ENCODE measurements at regions not wholly inside any gene's neighbourhood (a gene's known extent, or its start where the extent isn't known, plus 50 kb on each side); places are given as distances from the start of the nearest gene placed in this dataset.

DNA sequence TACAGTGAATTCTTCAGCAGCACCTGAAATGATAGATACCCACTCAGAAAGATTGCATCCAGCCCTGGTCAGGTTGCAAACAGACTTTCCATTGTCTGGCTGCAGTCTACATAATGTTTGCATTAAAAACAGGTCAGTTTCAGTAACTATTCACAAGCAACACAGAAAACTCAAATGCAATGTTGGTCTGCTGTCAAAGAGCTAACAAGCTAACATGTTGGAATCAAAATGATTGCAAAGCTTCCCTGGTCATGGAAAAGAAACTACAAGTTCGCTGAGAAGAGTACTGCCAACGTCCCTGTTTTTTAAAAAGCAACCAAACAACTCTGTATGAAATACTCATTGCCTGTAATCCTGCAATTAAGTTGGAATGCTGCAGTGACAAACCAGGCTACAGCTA is 374.7 kb downstream of the ADAMTS20 start:
- Histone ChIP-seq H3K4me3 (ENCODE audit: low read depth in 1 of 2, low read length in 2 of 2) (no peak overlapping the region), H3K9me3 (ENCODE audit: low read length) (no peaks in the 10 kb centered on the region), H3K36me3 (ENCODE audit: insufficient read depth, low read length) (no peaks in the 10 kb centered on the region), H3K4me1 (ENCODE audit: insufficient read depth, low read length) (no peaks in the 10 kb centered on the region), H3K27me3 (ENCODE audit: control insufficient read depth in 1 of 2, insufficient read depth in 2 of 2, low read length in 2 of 2) (no peaks in the 10 kb centered on the region), H3K27ac (ENCODE audit: low read depth, low read length) (no peak overlapping the region), H3K9ac (ENCODE audit: low read length) (no peak overlapping the region)

GRCh38 chr12:43169115-43169681 is 382.8 kb downstream of the ADAMTS20 start:
- Histone ChIP-seq H3K27ac (ENCODE audit: low read depth, low read length) (no peak overlapping the region), H3K9ac (ENCODE audit: low read length) (no peak overlapping the region), H3K4me3 (ENCODE audit: low read depth in 1 of 2, low read length in 2 of 2) (no peak overlapping the region), H3K27me3 (ENCODE audit: control insufficient read depth in 1 of 2, insufficient read depth in 2 of 2, low read length in 2 of 2) (no peaks in the 10 kb centered on the region), H3K9me3 (ENCODE audit: low read length) (no peaks in the 10 kb centered on the region), H3K4me1 (ENCODE audit: insufficient read depth, low read length) (no peaks in the 10 kb centered on the region), H3K36me3 (ENCODE audit: insufficient read depth, low read length) (no peaks in the 10 kb centered on the region)

DNA sequence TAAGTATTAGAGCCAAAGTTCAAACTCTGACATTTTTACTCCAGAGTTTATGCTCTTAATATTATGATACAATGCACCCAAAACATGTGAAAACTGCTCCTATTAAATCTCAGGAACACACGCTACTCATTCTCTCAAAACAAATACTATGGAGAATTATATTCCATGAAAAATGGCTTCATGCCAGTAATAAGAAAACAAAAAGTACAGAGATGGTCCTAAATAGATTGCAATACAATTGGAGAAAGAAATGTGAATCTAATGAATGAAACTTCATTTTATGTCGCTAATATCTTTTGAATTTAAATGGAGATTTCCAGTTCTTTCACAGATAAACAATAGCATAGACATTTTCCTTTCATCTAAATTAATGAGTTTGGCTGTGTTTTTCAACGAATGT is 384.3 kb downstream of the ADAMTS20 start:
- no peak overlapping the region for H3K4me3 ChIP-seq (ENCODE audit: low read depth in 1 of 2, low read length in 2 of 2)
- H3K9me3 ChIP-seq (ENCODE audit: low read length), result no peaks in the 10 kb centered on the region
- H3K4me1 ChIP-seq (ENCODE audit: insufficient read depth, low read length), result no peaks in the 10 kb centered on the region
- H3K27ac ChIP-seq (ENCODE audit: low read depth, low read length), result no peak overlapping the region
- no peaks in the 10 kb centered on the region for H3K36me3 ChIP-seq (ENCODE audit: insufficient read depth, low read length)
- no peak overlapping the region for H3K9ac ChIP-seq (ENCODE audit: low read length)
- no peaks in the 10 kb centered on the region for H3K27me3 ChIP-seq (ENCODE audit: control insufficient read depth in 1 of 2, insufficient read depth in 2 of 2, low read length in 2 of 2)

GRCh38 chr12:43165351-43165750 is 386.7 kb downstream of the ADAMTS20 start:
- H3K36me3 ChIP-seq (ENCODE audit: insufficient read depth, low read length), result no peaks in the 10 kb centered on the region
- no peak overlapping the region for H3K9ac ChIP-seq (ENCODE audit: low read length)
- H3K27ac ChIP-seq (ENCODE audit: low read depth, low read length), result no peak overlapping the region

DNA sequence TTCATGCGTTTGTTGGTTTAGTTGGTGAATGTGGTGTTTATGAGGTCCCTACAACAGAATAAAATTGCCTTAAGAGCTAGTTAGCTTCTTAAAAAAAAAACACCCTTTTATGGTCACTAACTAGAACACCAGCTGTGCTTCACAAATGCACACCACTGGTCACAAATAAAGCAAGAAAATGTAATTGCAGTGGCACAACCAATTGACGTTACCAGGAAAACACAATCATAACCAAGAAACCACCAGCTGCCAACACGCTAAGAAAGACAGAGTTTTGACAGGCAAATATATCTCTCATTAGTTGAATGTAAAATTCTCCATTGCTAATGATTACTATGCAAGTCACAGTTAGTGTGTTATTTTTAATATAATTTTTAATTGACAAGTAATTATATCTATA is 389.9 kb downstream of the ADAMTS20 start:
- Histone ChIP-seq H3K9me3 (ENCODE audit: low read length) (no peaks in the 10 kb centered on the region), H3K4me1 (ENCODE audit: insufficient read depth, low read length) (no peaks in the 10 kb centered on the region), H3K27ac (ENCODE audit: low read depth, low read length) (no peak overlapping the region), H3K36me3 (ENCODE audit: insufficient read depth, low read length) (no peaks in the 10 kb centered on the region), H3K4me3 (ENCODE audit: low read depth in 1 of 2, low read length in 2 of 2) (no peak overlapping the region), H3K9ac (ENCODE audit: low read length) (no peak overlapping the region), H3K27me3 (ENCODE audit: control insufficient read depth in 1 of 2, insufficient read depth in 2 of 2, low read length in 2 of 2) (no peaks in the 10 kb centered on the region)

More at GRCh38 chr12:43165351-43165750, 386.7 kb downstream of the ADAMTS20 start:
- Histone ChIP-seq H3K4me3 (ENCODE audit: low read depth in 1 of 2, low read length in 2 of 2) (no peak overlapping the region), H3K27me3 (ENCODE audit: control insufficient read depth in 1 of 2, insufficient read depth in 2 of 2, low read length in 2 of 2) (no peaks in the 10 kb centered on the region), H3K9me3 (ENCODE audit: low read length) (no peaks in the 10 kb centered on the region), H3K4me1 (ENCODE audit: insufficient read depth, low read length) (no peaks in the 10 kb centered on the region)

- Histone ChIP-seq H3K4me3 (ENCODE audit: low read depth in 1 of 2, low read length in 2 of 2) (no peak overlapping the region), H3K9ac (ENCODE audit: low read length) (no peak overlapping the region), H3K27ac (ENCODE audit: low read depth, low read length) (no peak overlapping the region), H3K36me3 (ENCODE audit: insufficient read depth, low read length) (no peaks in the 10 kb centered on the region), H3K4me1 (ENCODE audit: insufficient read depth, low read length) (no peaks in the 10 kb centered on the region), H3K27me3 (ENCODE audit: control insufficient read depth in 1 of 2, insufficient read depth in 2 of 2, low read length in 2 of 2) (no peaks in the 10 kb centered on the region), H3K9me3 (ENCODE audit: low read length) (no peaks in the 10 kb centered on the region)
Measured at GRCh38 chr12:43159506-43159905, 392.5 kb downstream of the ADAMTS20 start.

DNA sequence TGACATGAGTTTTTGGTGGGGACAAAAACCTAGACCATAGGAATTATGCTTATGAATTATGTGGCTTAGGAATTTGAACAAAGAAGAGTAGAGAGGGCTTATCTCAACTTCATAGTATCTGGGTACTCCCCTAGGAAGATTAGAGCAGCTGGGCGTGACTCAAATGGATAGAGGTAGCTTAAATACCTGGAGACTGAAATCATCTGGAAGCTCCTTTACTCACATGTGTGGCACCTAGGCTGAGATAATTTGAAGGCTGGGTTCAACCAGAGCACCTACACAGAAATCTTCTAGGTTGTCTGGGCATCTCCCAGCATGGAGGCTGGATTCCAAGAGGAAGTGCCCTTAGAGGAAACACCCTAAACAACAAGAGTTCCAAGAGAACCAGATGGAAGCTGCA is 393.9 kb downstream of the ADAMTS20 start:
- Histone ChIP-seq H3K9ac (ENCODE audit: low read length) (no peak overlapping the region), H3K36me3 (ENCODE audit: insufficient read depth, low read length) (no peaks in the 10 kb centered on the region), H3K27ac (ENCODE audit: low read depth, low read length) (no peak overlapping the region), H3K4me1 (ENCODE audit: insufficient read depth, low read length) (no peaks in the 10 kb centered on the region), H3K27me3 (ENCODE audit: control insufficient read depth in 1 of 2, insufficient read depth in 2 of 2, low read length in 2 of 2) (no peaks in the 10 kb centered on the region), H3K9me3 (ENCODE audit: low read length) (no peaks in the 10 kb centered on the region), H3K4me3 (ENCODE audit: low read depth in 1 of 2, low read length in 2 of 2) (no peak overlapping the region)

DNA sequence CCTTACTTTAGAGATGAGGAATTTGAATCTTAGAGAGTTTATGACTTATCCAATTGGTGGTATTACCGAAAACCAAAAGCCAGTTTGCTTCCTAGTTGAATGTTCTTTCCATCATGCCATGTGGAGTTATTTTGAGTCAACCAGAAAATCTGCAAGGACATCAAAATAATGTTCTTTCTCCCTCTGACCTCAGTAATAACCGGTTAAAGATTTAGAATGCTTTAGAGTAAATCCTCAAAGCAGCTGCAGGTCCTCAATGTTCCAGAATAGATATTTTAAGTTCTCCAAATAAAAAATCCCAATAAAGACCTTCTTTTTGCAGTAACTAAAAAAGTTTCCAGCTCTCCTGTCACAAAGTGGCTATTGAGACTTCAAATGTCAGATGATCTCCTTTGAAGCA is 396.6 kb downstream of the ADAMTS20 start:
- no peak overlapping the region for H3K27ac ChIP-seq (ENCODE audit: low read depth, low read length)
- no peaks in the 10 kb centered on the region for H3K4me1 ChIP-seq (ENCODE audit: insufficient read depth, low read length)
- H3K9me3 ChIP-seq (ENCODE audit: low read length), result no peaks in the 10 kb centered on the region
- no peak overlapping the region for H3K9ac ChIP-seq (ENCODE audit: low read length)
- no peak overlapping the region for H3K4me3 ChIP-seq (ENCODE audit: low read depth in 1 of 2, low read length in 2 of 2)
- no peaks in the 10 kb centered on the region for H3K27me3 ChIP-seq (ENCODE audit: control insufficient read depth in 1 of 2, insufficient read depth in 2 of 2, low read length in 2 of 2)
- H3K36me3 ChIP-seq (ENCODE audit: insufficient read depth, low read length), result no peaks in the 10 kb centered on the region

- Histone ChIP-seq H3K27me3 (ENCODE audit: control insufficient read depth in 1 of 2, insufficient read depth in 2 of 2, low read length in 2 of 2) (no peaks in the 10 kb centered on the region), H3K27ac (ENCODE audit: low read depth, low read length) (no peak overlapping the region), H3K36me3 (ENCODE audit: insufficient read depth, low read length) (no peaks in the 10 kb centered on the region), H3K9ac (ENCODE audit: low read length) (no peak overlapping the region), H3K4me3 (ENCODE audit: low read depth in 1 of 2, low read length in 2 of 2) (no peak overlapping the region), H3K9me3 (ENCODE audit: low read length) (no peaks in the 10 kb centered on the region), H3K4me1 (ENCODE audit: insufficient read depth, low read length) (no peaks in the 10 kb centered on the region)
Measured at GRCh38 chr12:43154498-43155045, 397.4 kb downstream of the ADAMTS20 start.

DNA sequence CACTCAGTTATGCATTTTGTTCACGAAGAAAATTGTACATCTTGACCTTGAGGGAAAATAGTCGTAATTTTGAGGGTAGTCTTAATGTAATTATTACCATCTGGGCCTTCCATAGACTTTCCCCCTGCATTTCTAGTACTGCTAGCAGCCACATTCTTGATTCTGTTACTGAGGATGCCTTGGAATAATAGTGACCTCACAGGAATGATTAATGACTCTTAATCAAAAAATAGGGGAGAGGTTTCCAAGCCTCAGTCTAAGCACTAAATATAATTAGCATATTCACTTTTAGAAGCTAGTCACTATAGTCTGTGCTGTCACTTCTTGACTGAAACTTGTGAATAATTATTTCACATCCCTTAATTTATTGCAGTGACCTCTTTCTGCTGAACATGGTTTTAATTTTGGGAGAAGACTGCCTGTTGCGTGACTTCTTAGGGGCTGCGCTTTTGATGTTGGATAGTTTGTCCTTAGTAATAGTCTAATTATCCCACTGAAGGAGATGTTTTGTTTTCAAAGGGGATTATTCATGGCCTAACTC is 400.5 kb downstream of the ADAMTS20 start:
- Histone ChIP-seq H3K27ac (ENCODE audit: low read depth, low read length) (no peak overlapping the region), H3K9ac (ENCODE audit: low read length) (no peak overlapping the region), H3K4me1 (ENCODE audit: insufficient read depth, low read length) (no peaks in the 10 kb centered on the region), H3K9me3 (ENCODE audit: low read length) (no peaks in the 10 kb centered on the region), H3K4me3 (ENCODE audit: low read depth in 1 of 2, low read length in 2 of 2) (no peak overlapping the region), H3K27me3 (ENCODE audit: control insufficient read depth in 1 of 2, insufficient read depth in 2 of 2, low read length in 2 of 2) (no peaks in the 10 kb centered on the region), H3K36me3 (ENCODE audit: insufficient read depth, low read length) (no peaks in the 10 kb centered on the region)

GRCh38 chr12:43148691-43149090 is 403.3 kb downstream of the ADAMTS20 start:
- Histone ChIP-seq H3K27me3 (ENCODE audit: control insufficient read depth in 1 of 2, insufficient read depth in 2 of 2, low read length in 2 of 2) (no peaks in the 10 kb centered on the region), H3K9me3 (ENCODE audit: low read length) (no peaks in the 10 kb centered on the region), H3K9ac (ENCODE audit: low read length) (no peak overlapping the region), H3K27ac (ENCODE audit: low read depth, low read length) (no peak overlapping the region), H3K4me3 (ENCODE audit: low read depth in 1 of 2, low read length in 2 of 2) (no peak overlapping the region), H3K4me1 (ENCODE audit: insufficient read depth, low read length) (no peaks in the 10 kb centered on the region), H3K36me3 (ENCODE audit: insufficient read depth, low read length) (no peaks in the 10 kb centered on the region)

GRCh38 chr12:43147878-43148277 is 404.1 kb downstream of the ADAMTS20 start:
- H3K9ac ChIP-seq (ENCODE audit: low read length), result no peak overlapping the region

More at GRCh38 chr12:43147878-43148277, 404.1 kb downstream of the ADAMTS20 start:
- Histone ChIP-seq H3K9me3 (ENCODE audit: low read length) (no peaks in the 10 kb centered on the region), H3K27ac (ENCODE audit: low read depth, low read length) (no peak overlapping the region), H3K4me3 (ENCODE audit: low read depth in 1 of 2, low read length in 2 of 2) (no peak overlapping the region), H3K27me3 (ENCODE audit: control insufficient read depth in 1 of 2, insufficient read depth in 2 of 2, low read length in 2 of 2) (no peaks in the 10 kb centered on the region), H3K4me1 (ENCODE audit: insufficient read depth, low read length) (no peaks in the 10 kb centered on the region), H3K36me3 (ENCODE audit: insufficient read depth, low read length) (no peaks in the 10 kb centered on the region)
